GM10266 (cell line): ENCODE measurements at regions not wholly inside any gene's neighbourhood (a gene's known extent, or its start where the extent isn't known, plus 50 kb on each side); places are given as distances from the start of the nearest gene placed in this dataset.

ENCODE experiments used
- DNase-seq: peaks from one replicate; pipeline ENCODE4 v3.0.0; 2012; ENCODE audit errors: extremely low spot score
- CTCF ChIP-seq: IDR thresholded peaks from 2 replicates; pipeline ENCODE4 v1.5.1; 2012; ENCODE audit warnings: mild to moderate bottlenecking, low read depth; ENCODE audit not compliant: control insufficient read depth, insufficient read depth; ENCODE audit errors: missing control alignments

GRCh38 chr14:83594874-83595273 is 1935.1 kb upstream of the FLRT2 start:
- no peak for TF ChIP-seq CTCF

GRCh38 chr14:83607682-83608081 is 1922.3 kb upstream of the FLRT2 start:
- no peak for TF ChIP-seq CTCF
- DNase-seq, result no peak

More at GRCh38 chr14:83594874-83595273, 1935.1 kb upstream of the FLRT2 start:
- DNase-seq, result no peak

GRCh38 chr14:83611491-83611890 is 1918.5 kb upstream of the FLRT2 start:
- DNase-seq, result no peak
- TF ChIP-seq CTCF, result no peak

GRCh38 chr14:83611906-83612390 is 1918.0 kb upstream of the FLRT2 start:
- no peak for DNase-seq
- no peak for TF ChIP-seq CTCF

DNA sequence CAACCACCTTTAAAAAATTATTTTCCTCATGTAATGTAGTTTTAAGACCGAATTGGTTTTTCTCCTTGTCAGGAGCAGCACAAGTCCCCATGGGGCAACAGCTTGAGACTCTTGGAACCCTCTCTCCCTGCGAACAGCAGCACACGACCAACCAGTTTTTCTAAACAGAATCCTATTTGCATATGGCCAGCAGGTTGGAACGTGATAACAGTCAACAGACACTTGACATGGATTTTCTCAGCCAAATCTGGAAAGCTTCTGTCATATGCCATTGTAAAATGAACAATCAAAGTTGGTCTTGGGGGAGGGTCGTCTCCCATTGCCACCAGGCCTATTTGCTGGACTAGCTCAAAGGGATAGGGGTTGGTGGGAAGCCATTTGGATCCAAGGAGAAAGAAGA is 1915.0 kb upstream of the FLRT2 start:
- TF ChIP-seq CTCF, result no peak
- DNase-seq, result no peak

GRCh38 chr14:83624541-83624940 is 1905.4 kb upstream of the FLRT2 start:
- DNase-seq, result no peak
- no peak for TF ChIP-seq CTCF

DNA sequence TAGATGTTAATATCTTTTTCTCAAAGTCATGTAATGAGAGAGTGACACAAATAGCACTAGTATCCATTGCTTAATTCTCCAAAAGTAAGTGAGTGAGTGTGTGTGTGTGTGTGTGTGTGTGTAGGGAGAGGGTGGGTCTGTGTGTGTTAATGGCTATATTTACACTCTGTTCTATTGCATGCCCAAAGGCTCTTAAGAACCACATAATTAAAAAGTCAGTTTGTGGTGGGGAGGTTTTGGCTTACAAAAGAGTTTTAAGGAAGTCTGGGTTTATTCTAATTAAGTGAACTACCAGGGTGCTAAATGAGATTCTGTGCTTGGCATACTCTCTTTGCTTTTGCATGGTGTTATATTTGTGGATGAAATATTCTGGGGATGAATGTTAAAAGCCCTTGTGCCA is 1897.6 kb upstream of the FLRT2 start:
- no peak for DNase-seq
- TF ChIP-seq CTCF, result no peak
